Adrenal gland (tissue), 9 donors: ENCODE measurements at regions not wholly inside any gene's neighbourhood (a gene's known extent, or its start where the extent isn't known, plus 50 kb on each side); places are given as distances from the start of the nearest gene placed in this dataset.

ENCODE experiments used
- DNase-seq, 7 donors: peaks; one replicate each; pipeline ENCODE4 v3.0.0-alpha.2; 2019 to 2020
- H3K27ac ChIP-seq, 5 donors: fragments of 200-600 bp; sonication (generic) in 4 of 5; 1 replicate in 3 of 5; 2 replicates in 2 of 5; pipeline versions ENCODE4 v1.5.1 to v1.8.0; 2016 to 2020; ENCODE audit warnings: mild to moderate bottlenecking in 1 of 5
- H3K27me3 ChIP-seq: fragments of 200-600 bp; 2 replicates; pipeline ENCODE4 v1.8.0; 2021
- H3K36me3 ChIP-seq, 2 donors: fragments of 200-600 bp; replicated peaks in 1 of 2; 1 replicate in 1 of 2; 2 replicates in 1 of 2; pipeline versions ENCODE4 v1.5.1 to v1.8.0; 2018 to 2022
- H3K4me1 ChIP-seq, 2 donors: fragments of 200-600 bp; replicated peaks in 1 of 2; 1 replicate in 1 of 2; 2 replicates in 1 of 2; pipeline versions ENCODE4 v1.5.1 to v1.8.0; 2018 to 2021
- H3K4me3 ChIP-seq, 4 donors: fragments of 200-600 bp; sonication (generic) in 3 of 4; one replicate each; pipeline ENCODE4 v1.5.1; 2016 to 2018
- H3K9me3 ChIP-seq, 3 donors: fragments of 200-600 bp; sonication (generic) in 1 of 3; replicated peaks in 1 of 3; 1 replicate in 2 of 3; 2 replicates in 1 of 3; pipeline versions ENCODE4 v1.5.1 to v1.8.0; 2016 to 2021
- CTCF ChIP-seq, 6 experiments: fragments of 450-650 bp in 4 of 6; fragments of 200-600 bp in 2 of 6; sonication (generic) in 1 of 6; IDR thresholded peaks; 1 replicate in 5 of 6; 2 replicates in 1 of 6; pipeline versions ENCODE4 v1.5.1 to v1.8.0; 2016 to 2021; ENCODE audit warnings: antibody characterized with exemption in 6 of 6, mild to moderate bottlenecking in 2 of 6, moderate library complexity in 1 of 6
- POLR2A ChIP-seq, 2 donors: fragments of 450-650 bp; IDR thresholded peaks; one replicate each; pipeline ENCODE4 v1.6.1; 2017; ENCODE audit warnings: antibody characterized with exemption in 2 of 2, mild to moderate bottlenecking in 2 of 2, moderate library complexity in 1 of 2
- WGBS, 4 donors: extraction: QIAGEN DNeasy Blood & Tissue Kit in 2 of 4; methylation state at CpG; one replicate each; pipeline versions ENCODE4 v1.1.5 to v1.1.7; 2013 to 2017; 5-methylcytosine and 5-hydroxymethylcytosine counted together
- intact Hi-C, 2 donors: fragments of 100-400 bp; cut with DNase I; formaldehyde crosslinking; loops; one replicate each; pipeline versions ENCODE4 v1.14.1 to v1.15.0; 2022 to 2023
- donor health status: healthy with polysubstance abuse.
- donor health status: Bipolar disorder and iron deficiency.
- donor health status: DM: yes; HTN: yes; CAD: no.
- donor health status: DM: no; HTN: no; CAD: no.
- donor health status: DM: no; HTN: no; CAD: no.

DNA sequence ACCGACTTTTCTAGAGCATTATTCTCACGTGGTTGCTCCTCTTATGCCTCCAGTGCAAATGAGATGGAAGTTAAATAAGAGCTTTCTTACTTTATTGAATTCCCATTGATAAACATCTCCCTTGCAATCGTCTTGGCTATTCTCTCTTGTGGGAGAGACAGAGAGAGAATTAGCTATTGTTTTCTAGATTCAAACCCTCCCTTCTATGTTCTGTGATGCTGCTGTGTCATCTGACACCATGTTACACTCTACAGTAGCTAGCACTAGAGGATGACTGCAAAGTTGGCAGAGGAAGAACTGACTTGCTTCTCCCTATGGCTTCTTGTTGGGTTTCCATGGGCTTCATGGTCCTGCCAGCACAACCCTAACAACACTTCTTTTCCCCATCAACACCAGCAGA lies 134.6 kb upstream of the RANBP3L start:
- no peak overlapping the region for H3K4me3 ChIP-seq
- no peaks in the 10 kb centered on the region for H3K36me3 ChIP-seq
- no peaks in the 10 kb centered on the region for H3K27me3 ChIP-seq
- no peak for TF ChIP-seq POLR2A (IDR thresholded peaks at IDR 0.05)
- TF ChIP-seq CTCF (IDR thresholded peaks at IDR 0.05) = no peak
- H3K27ac ChIP-seq = no peak overlapping the region
- intact Hi-C loops = no loop called here
- WGBS, 4 donors = 62 to 84% (median 78%) methylated on average over 3 of the region's 3 CpGs
- H3K4me1 ChIP-seq = no peaks in the 10 kb centered on the region
- H3K9me3 ChIP-seq = no peaks in the 10 kb centered on the region
- no peak for DNase-seq

- intact Hi-C loops = no loop called here
- WGBS, 4 donors = 52 to 65% (median 60%) methylated on average over 6 of the region's 6 CpGs
- no peaks in the 10 kb centered on the region for H3K27me3 ChIP-seq
- DNase-seq = peak in 4 of 7 donors; percentile 26 to 36 (median 30)
- H3K4me3 ChIP-seq = no peak overlapping the region
- no peaks in the 10 kb centered on the region for H3K4me1 ChIP-seq
- H3K36me3 ChIP-seq = no peaks in the 10 kb centered on the region
- no peaks in the 10 kb centered on the region for H3K9me3 ChIP-seq
- no peak overlapping the region for H3K27ac ChIP-seq
- TF ChIP-seq CTCF (IDR thresholded peaks at IDR 0.05) (no peak), POLR2A (IDR thresholded peaks at IDR 0.05) (no peak)
Measured at GRCh38 chr5:36438765-36439561, 137.3 kb upstream of the RANBP3L start.

DNA sequence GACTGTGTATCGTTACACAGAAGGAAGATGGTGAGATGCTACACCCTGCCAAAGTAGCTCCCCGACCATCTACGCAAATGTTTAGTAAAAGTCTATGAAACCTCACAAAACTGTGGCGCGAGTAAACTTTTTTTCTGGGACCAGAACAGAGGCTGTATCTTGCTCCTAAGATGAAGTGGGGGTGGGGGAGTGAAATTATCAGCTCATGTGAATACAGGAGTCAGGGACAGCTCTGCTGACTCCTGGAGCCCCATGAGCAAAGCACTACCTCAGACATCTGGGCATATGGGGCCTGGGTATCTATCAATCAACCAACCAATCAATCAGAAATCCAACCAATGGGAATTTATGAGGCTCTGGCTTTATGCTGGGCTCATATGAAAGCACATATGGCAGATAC lies 138.6 kb upstream of the RANBP3L start:
- Histone ChIP-seq H3K27ac (no peak overlapping the region), H3K9me3 (no peaks in the 10 kb centered on the region), H3K4me3 (no peak overlapping the region), H3K36me3 (no peaks in the 10 kb centered on the region), H3K27me3 (no peaks in the 10 kb centered on the region), H3K4me1 (peaks cover 0 to 5% of the 10 kb centered on the region in 2 donors)
- no peak for DNase-seq
- WGBS, 4 donors = 88 to 95% (median 92%) methylated on average over 5 of the region's 5 CpGs
- TF ChIP-seq POLR2A (IDR thresholded peaks at IDR 0.05) = no peak
- no peak for TF ChIP-seq CTCF (IDR thresholded peaks at IDR 0.05)
- intact Hi-C loops = no loop called here

DNA sequence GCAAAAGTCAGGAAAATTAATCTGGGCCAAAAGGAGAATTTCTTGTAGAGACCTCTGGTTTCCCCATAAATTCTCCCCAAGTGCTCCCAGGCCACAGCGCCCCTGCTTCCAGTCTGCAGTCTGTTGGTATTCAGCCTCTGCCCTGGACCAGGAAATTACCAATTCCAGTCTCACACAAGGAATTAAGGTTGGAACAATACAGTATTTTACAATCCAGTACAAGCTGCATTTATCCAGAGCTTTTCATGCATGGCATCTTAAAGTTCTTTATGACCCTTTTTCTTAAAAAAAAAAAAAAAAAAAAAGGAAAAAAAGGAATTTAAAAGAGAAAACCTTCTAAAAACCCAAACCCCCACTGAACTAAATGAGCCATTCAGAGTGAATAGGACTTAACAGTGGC lies 139.6 kb upstream of the RANBP3L start:
- H3K36me3 ChIP-seq = no peaks in the 10 kb centered on the region
- H3K27ac ChIP-seq = no peak overlapping the region
- no peaks in the 10 kb centered on the region for H3K27me3 ChIP-seq
- DNase-seq = no peak
- no peaks in the 10 kb centered on the region for H3K9me3 ChIP-seq
- TF ChIP-seq CTCF (IDR thresholded peaks at IDR 0.05) = no peak
- no peak for TF ChIP-seq POLR2A (IDR thresholded peaks at IDR 0.05)
- 74 to 93% (median 79%) methylated on average over 1 of the region's 1 CpG for WGBS, 4 donors
- peaks cover 0 to 5% of the 10 kb centered on the region in 2 donors for H3K4me1 ChIP-seq
- intact Hi-C loops = no loop called here
- no peak overlapping the region for H3K4me3 ChIP-seq
